Fibroblast of lung (primary cell): ENCODE measurements at regions not wholly inside any gene's neighbourhood (a gene's known extent, or its start where the extent isn't known, plus 50 kb on each side); places are given as distances from the start of the nearest gene placed in this dataset.

Experiments
- CTCF ChIP-seq, 2 donors: IDR thresholded peaks in 1 of 2; conservative IDR thresholded peaks in 1 of 2; 1 replicate in 1 of 2; 2 replicates in 1 of 2; pipeline ENCODE4 v1.5.1; 2011 to 2012; ENCODE audit warnings: low read length in 2 of 2, control low read depth in 1 of 2, inconsistent platforms in 1 of 2, low read depth in 1 of 2, mild to moderate bottlenecking in 1 of 2
- EZH2 ChIP-seq: IDR thresholded peaks from 2 replicates; pipeline ENCODE4 v1.5.1; 2012; ENCODE audit warnings: low read length, control low read depth, mild to moderate bottlenecking; ENCODE audit errors: missing control alignments

- TF ChIP-seq CTCF (conservative IDR thresholded peaks at IDR 0.05 in 1 of 2, IDR thresholded peaks at IDR 0.05 in 1 of 2; ENCODE audit: low read depth in 1 of 2, low read length in 2 of 2), result no peak
- no peak for TF ChIP-seq EZH2
These were observed 129.5 kb upstream of the ABI3BP start for GRCh38 chr3:101122681-101123080.
